GM20000 (cell line): ENCODE measurements at regions not wholly inside any gene's neighbourhood (a gene's known extent, or its start where the extent isn't known, plus 50 kb on each side); places are given as distances from the start of the nearest gene placed in this dataset.

ENCODE experiments used
- DNase-seq: peaks from one replicate; pipeline ENCODE4 v3.0.0; 2012; ENCODE audit warnings: low spot score
- CTCF ChIP-seq: IDR thresholded peaks from 2 replicates; pipeline ENCODE4 v1.5.1; 2012; ENCODE audit warnings: mild to moderate bottlenecking, control low read depth; ENCODE audit errors: extremely low read depth, missing control alignments

- TF ChIP-seq CTCF, result no peak
Observed at GRCh38 chr4:145347684-145348083, 134.0 kb upstream of the SMAD1 start.

GRCh38 chr4:145346081-145346480 is 135.6 kb upstream of the SMAD1 start:
- TF ChIP-seq CTCF, result no peak
- no peak for DNase-seq

More at GRCh38 chr4:145347684-145348083, 134.0 kb upstream of the SMAD1 start:
- DNase-seq, result no peak

- no peak for DNase-seq
- TF ChIP-seq CTCF, result no peak
Observed at GRCh38 chr4:145345401-145345800, 136.3 kb upstream of the SMAD1 start.

GRCh38 chr4:145341381-145341780 is 140.3 kb upstream of the SMAD1 start:
- no peak for DNase-seq
- no peak for TF ChIP-seq CTCF

- TF ChIP-seq CTCF, result no peak
- no peak for DNase-seq
Observed at GRCh38 chr4:145340071-145340675, 141.5 kb upstream of the SMAD1 start.

- no peak for DNase-seq
- no peak for TF ChIP-seq CTCF
Observed at GRCh38 chr4:145339075-145339725, 142.5 kb upstream of the SMAD1 start.

- TF ChIP-seq CTCF, result no peak
- no peak for DNase-seq
Observed at GRCh38 chr4:145338568-145338967, 143.1 kb upstream of the SMAD1 start.
